Panc1 (cell line): ENCODE measurements at regions not wholly inside any gene's neighbourhood (a gene's known extent, or its start where the extent isn't known, plus 50 kb on each side); places are given as distances from the start of the nearest gene placed in this dataset.

Source experiments
- ATAC-seq: fragments of 200-7000 bp; cut with Tn5 transposase; 2 replicates; pipeline ENCODE4 v1.9.1; 2020; ENCODE audit warnings: mild to moderate bottlenecking, moderate library complexity
- BruUV-seq: library from RNA; stranded (reverse); fragments of 400-500 nt; replicated peaks from 2 replicates; lab custom pipeline; 2021; lab: Mats Ljungman, UMichigan
- CTCF ChIA-PET: fragments of 300-600 bp; sonication (Branson Sonifier 250); formaldehyde crosslinking; loops from one replicate; lab custom pipeline; 2022; ENCODE audit warnings: antibody characterized with exemption; lab: Charles Lee
- POLR2A ChIA-PET: fragments of 300-600 bp; sonication (Branson Sonifier 250); formaldehyde crosslinking; loops from one replicate; lab custom pipeline; 2022; ENCODE audit warnings: antibody characterized with exemption; lab: Charles Lee
- DNase-seq: peaks from one replicate; pipeline ENCODE4 v3.0.0-alpha.2; 2010; ENCODE audit warnings: low read depth, low spot score
- H3K27ac ChIP-seq: 2 replicates; pipeline ENCODE4 v1.5.1; 2011; ENCODE audit warnings: mild to moderate bottlenecking, low read length, inconsistent platforms
- H3K27me3 ChIP-seq: fragments of 200-500 bp; sonication (Bioruptor generic); 2 replicates; pipeline ENCODE4 v1.6.0; 2014; ENCODE audit warnings: low read length, inconsistent platforms; ENCODE audit not compliant: control insufficient read depth, insufficient read depth
- H3K36me3 ChIP-seq: fragments of 200-500 bp; sonication (Bioruptor generic); 2 replicates; pipeline ENCODE4 v1.5.1; 2014; ENCODE audit warnings: inconsistent platforms, mild to moderate bottlenecking, low read length, moderate library complexity; ENCODE audit not compliant: control insufficient read depth, insufficient read depth
- H3K4me1 ChIP-seq: 2 replicates; pipeline ENCODE4 v1.5.1; 2011; ENCODE audit warnings: inconsistent platforms, mild to moderate bottlenecking, low read length, moderate library complexity; ENCODE audit not compliant: control insufficient read depth, insufficient read depth
- H3K4me3 ChIP-seq, 2 experiments: 2 replicates each; pipeline ENCODE4 v1.5.1; 2011 to 2012; ENCODE audit warnings: low read depth in 2 of 2, low read length in 2 of 2, mild to moderate bottlenecking in 2 of 2, inconsistent platforms in 1 of 2, moderate library complexity in 1 of 2
- H3K9me3 ChIP-seq: fragments of 200-500 bp; sonication (Bioruptor generic); 2 replicates; pipeline ENCODE4 v1.5.1; 2014; ENCODE audit warnings: low read depth, mild to moderate bottlenecking, inconsistent platforms, low read length, moderate library complexity; ENCODE audit not compliant: control insufficient read depth, insufficient read depth
- CTCF ChIP-seq: fragments of 450-650 bp; IDR thresholded peaks from 2 replicates; pipeline ENCODE4 v1.5.1; 2017; ENCODE audit warnings: mild to moderate bottlenecking
- POLR2AphosphoS5 ChIP-seq: IDR thresholded peaks from 2 replicates; pipeline ENCODE4 v1.6.1; 2012; ENCODE audit warnings: mild to moderate bottlenecking, low read depth, low read length, moderate library complexity
- REST ChIP-seq, 2 experiments: IDR thresholded peaks; 2 replicates each; pipeline ENCODE4 v1.6.1; 2011 to 2012; ENCODE audit warnings: low read depth in 2 of 2, control low read depth in 1 of 2, low read length in 1 of 2, mild to moderate bottlenecking in 1 of 2, moderate library complexity in 1 of 2; ENCODE audit not compliant: insufficient read depth in 1 of 2
- SIN3A ChIP-seq: IDR thresholded peaks from 2 replicates; pipeline ENCODE4 v1.6.1; 2012; ENCODE audit warnings: low read depth, mild to moderate bottlenecking, low read length, moderate library complexity, borderline replicate concordance; ENCODE audit not compliant: insufficient read depth
- TCF7L2 ChIP-seq: IDR thresholded peaks from 2 replicates; pipeline ENCODE4 v1.6.1; 2011; ENCODE audit warnings: mild to moderate bottlenecking, low read depth, low read length, inconsistent platforms
- in situ Hi-C: cut with HindIII; loops from 2 replicates; pipeline ENCODE4 v1.10.0; 2016; ENCODE audit warnings: low sequenced_read_pairs, low pct_unique_long_range_greater_than_20kb
- intact Hi-C: fragments of 100-400 bp; cut with micrococcal nuclease; formaldehyde crosslinking; loops from one replicate; pipeline ENCODE4 v1.10.0; 2022; ENCODE audit not compliant: unreplicated experiment

GRCh38 chr2:64212801-64213321 is 68.6 kb upstream of the PELI1 start:
- H3K4me1 ChIP-seq: no peaks in the 10 kb centered on the region
- no TSS peak for BruUV-seq
- H3K27me3 ChIP-seq: no peaks in the 10 kb centered on the region
- no peak for TF ChIP-seq REST (IDR thresholded peaks at IDR 0.05; ENCODE audit: insufficient read depth in 1 of 2, low read depth in 2 of 2, low read length in 1 of 2)
- TF ChIP-seq TCF7L2: no peak
- TF ChIP-seq POLR2AphosphoS5: no peak
- no peak for TF ChIP-seq SIN3A
- TF ChIP-seq CTCF: no peak
- no peaks in the 10 kb centered on the region for H3K36me3 ChIP-seq
- no peaks in the 10 kb centered on the region for H3K9me3 ChIP-seq
- in situ Hi-C loops (no loop called here), intact Hi-C loops (no loop called here)
- ATAC-seq (no peak), DNase-seq (no peak)
- no peak overlapping the region for H3K27ac ChIP-seq
- CTCF ChIA-PET: no interaction called here
- POLR2A ChIA-PET: no interaction called here
- H3K4me3 ChIP-seq: no peak overlapping the region

GRCh38 chr2:64213532-64214275 is 69.5 kb upstream of the PELI1 start:
- POLR2A ChIA-PET: no interaction called here
- H3K27me3 ChIP-seq: no peaks in the 10 kb centered on the region
- ATAC-seq: no peak
- no peaks in the 10 kb centered on the region for H3K36me3 ChIP-seq
- H3K4me3 ChIP-seq: no peak overlapping the region
- H3K27ac ChIP-seq: no peak overlapping the region
- BruUV-seq: no TSS peak
- CTCF ChIA-PET: no interaction called here
- in situ Hi-C loops: no loop called here
- H3K4me1 ChIP-seq: no peaks in the 10 kb centered on the region
- no peaks in the 10 kb centered on the region for H3K9me3 ChIP-seq
- no peak for DNase-seq
- TF ChIP-seq CTCF (no peak), POLR2AphosphoS5 (no peak)
- intact Hi-C loops: no loop called here
